Activated naive CD8-positive, alpha-beta T cell treated with anti-CD3 and anti-CD28 coated beads for 36 hours (primary cell): ENCODE measurements at regions not wholly inside any gene's neighbourhood (a gene's known extent, or its start where the extent isn't known, plus 50 kb on each side); places are given as distances from the start of the nearest gene placed in this dataset.
"Not testable (repeated sequence)": the region's sequence is repeated elsewhere in the genome, so short reads cannot be mapped to it uniquely, and the experiment has no call there.

Experiments
- DNase-seq: peaks from one replicate; pipeline ENCODE4 v3.0.0; 2021
- H3K27ac Mint-ChIP-seq: one replicate; pipeline ENCODE4 v1.8.0; 2022; ENCODE audit warnings: mild to moderate bottlenecking, moderate library complexity, mixed read lengths
- H3K27me3 Mint-ChIP-seq: one replicate; pipeline ENCODE4 v1.8.0; 2022; ENCODE audit warnings: mild to moderate bottlenecking, mixed read lengths
- H3K36me3 Mint-ChIP-seq: one replicate; pipeline ENCODE4 v1.8.0; 2021; ENCODE audit warnings: mild to moderate bottlenecking, mixed read lengths
- H3K4me1 Mint-ChIP-seq: one replicate; pipeline ENCODE4 v1.8.0; 2021; ENCODE audit warnings: mixed read lengths
- H3K4me3 Mint-ChIP-seq: one replicate; pipeline ENCODE4 v1.8.0; 2022; ENCODE audit warnings: mild to moderate bottlenecking, moderate library complexity, mixed read lengths
- H3K9me3 Mint-ChIP-seq: one replicate; pipeline ENCODE4 v1.8.0; 2022; ENCODE audit warnings: mixed read lengths

DNA sequence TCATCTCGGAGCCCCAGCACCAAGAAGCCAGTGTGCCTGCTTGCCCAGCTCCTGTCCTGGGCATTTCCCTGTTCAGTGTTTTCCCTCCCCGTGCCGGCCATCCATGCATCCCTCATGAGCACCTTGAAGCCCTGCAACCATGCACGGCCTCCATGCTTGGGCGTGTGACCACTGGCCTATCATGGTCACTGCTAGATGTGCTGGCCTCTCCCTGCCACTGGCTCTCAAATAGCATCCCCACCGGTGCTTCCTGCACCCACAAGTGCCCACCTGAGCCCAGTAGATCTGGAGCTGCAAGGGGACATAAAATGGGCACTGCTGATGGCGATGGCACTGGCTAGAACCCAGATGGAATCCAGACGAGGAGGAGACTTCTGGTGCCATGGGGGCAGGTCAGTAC, 126.0 kb downstream of the TUBA3C start:
- Mint-ChIP-seq H3K4me3 (no peak overlapping the region), H3K27me3 (no peaks in the 10 kb centered on the region), H3K27ac (no peak overlapping the region), H3K4me1 (no peaks in the 10 kb centered on the region), H3K9me3 (no peaks in the 10 kb centered on the region), H3K36me3 (no peaks in the 10 kb centered on the region)
- DNase-seq: no peak

DNA sequence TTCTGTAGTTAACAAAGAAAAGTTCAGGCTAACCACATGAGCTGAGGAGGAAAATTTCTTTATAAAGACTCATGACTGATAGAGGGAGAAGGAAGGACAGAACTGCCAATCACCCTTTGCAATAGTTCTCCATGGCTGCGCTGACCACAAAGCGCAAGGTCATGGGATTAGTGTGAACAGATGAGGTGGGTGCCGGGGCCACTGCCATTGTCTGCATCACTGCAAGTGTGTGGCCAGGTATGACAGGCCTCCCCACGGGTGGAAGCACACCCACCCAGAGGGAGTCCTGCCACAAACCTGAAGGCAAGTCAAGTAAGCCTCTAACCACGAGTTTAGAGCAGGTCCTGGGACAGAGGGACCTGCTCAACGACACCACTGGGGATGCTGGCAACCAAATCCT, 128.1 kb downstream of the TUBA3C start:
- Mint-ChIP-seq H3K27me3 (no peaks in the 10 kb centered on the region), H3K27ac (no peak overlapping the region), H3K36me3 (no peaks in the 10 kb centered on the region), H3K4me1 (no peaks in the 10 kb centered on the region), H3K9me3 (no peaks in the 10 kb centered on the region), H3K4me3 (no peak overlapping the region)
- no peak for DNase-seq

DNA sequence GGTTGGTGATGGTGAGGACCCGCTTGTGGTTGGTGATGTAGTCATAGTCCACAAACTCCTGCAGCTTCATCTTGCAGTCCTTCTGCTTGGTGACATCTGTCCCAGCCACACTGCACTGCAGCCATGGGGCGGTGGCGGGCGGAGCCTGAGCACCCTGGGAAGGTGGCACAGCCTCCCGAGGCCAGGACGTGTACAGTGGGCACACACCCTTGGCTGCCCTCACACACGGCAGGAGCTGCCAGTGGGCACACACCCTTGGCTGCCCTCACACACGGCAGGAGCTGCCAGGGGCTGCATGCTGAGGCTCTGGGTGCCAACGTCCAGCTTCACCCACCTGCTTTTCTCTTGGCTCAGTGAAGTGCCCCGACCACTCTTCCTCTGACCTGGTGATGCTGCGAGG, 128.7 kb downstream of the TUBA3C start:
- Mint-ChIP-seq H3K36me3 (no peaks in the 10 kb centered on the region), H3K4me3 (no peak overlapping the region), H3K9me3 (no peaks in the 10 kb centered on the region), H3K27me3 (no peaks in the 10 kb centered on the region), H3K4me1 (no peaks in the 10 kb centered on the region), H3K27ac (no peak overlapping the region)
- DNase-seq: no peak

DNA sequence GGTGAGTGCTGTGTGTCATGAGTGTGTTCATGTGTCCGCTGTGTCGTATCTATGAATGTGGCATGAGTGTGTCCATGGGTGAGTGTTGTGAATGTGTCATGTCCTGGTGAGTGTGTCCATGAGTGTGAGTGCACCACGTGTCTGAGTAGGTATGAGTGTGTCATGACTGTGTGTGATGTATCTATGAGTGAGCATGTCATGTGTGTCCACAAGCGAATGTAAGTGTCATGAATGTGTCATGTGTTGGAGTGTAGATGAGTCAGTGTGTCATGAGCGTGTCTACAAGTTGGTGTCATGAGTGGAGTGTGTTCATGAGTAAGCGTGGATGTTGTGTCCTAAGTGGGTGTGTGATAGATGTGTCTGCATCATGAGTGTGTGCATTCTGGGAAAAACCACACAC, 129.4 kb downstream of the TUBA3C start:
- Mint-ChIP-seq H3K27me3 (no peaks in the 10 kb centered on the region), H3K9me3 (no peaks in the 10 kb centered on the region), H3K4me1 (no peaks in the 10 kb centered on the region), H3K27ac (no peak overlapping the region), H3K36me3 (no peaks in the 10 kb centered on the region), H3K4me3 (no peak overlapping the region)
- no peak for DNase-seq

DNA sequence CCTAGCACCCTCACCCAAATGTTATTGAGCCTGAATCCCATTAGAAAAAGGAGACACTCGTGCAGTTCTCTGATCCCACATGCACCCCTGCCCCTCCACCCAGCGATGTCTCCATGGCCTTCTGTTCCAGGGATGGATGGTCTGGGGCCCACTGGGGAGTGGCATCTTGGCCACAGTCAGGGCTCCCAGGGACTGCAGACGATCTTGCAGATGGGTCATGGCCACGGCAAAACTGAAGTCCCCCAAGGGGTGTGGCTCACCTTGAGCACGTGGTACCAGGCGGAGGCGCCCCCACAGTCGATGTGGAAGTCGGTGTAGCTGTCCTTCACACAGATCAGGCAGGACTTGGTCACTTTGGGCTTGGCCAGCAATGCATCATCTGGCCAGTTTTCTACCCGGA, 130.7 kb downstream of the TUBA3C start:
- Mint-ChIP-seq H3K4me1 (no peaks in the 10 kb centered on the region), H3K27me3 (no peaks in the 10 kb centered on the region), H3K9me3 (no peaks in the 10 kb centered on the region), H3K27ac (no peak overlapping the region), H3K36me3 (no peaks in the 10 kb centered on the region), H3K4me3 (no peak overlapping the region)
- DNase-seq: no peak

DNA sequence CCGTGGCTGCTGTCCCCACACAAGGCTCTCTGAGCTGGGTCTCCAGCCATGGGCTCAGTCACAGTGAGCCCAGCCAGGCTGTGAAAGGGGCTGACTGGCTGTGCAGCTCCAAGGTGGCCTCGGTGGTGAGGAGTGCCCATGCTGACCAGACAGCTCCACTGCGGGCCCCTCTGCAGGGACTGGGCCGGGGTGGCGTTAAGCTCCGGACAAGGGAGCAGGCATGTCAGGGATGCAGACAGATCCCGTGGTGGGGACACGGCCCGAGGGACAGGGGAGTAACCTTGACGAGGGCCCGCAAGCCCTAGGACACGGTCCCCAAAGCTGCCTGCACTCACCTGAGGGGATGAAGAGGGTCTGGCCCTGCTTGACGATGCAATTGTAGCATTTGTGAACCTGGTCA, 132.0 kb downstream of the TUBA3C start:
- not testable (repeated sequence) for H3K4me3 Mint-ChIP-seq, H3K27ac Mint-ChIP-seq, DNase-seq, H3K4me1 Mint-ChIP-seq, H3K36me3 Mint-ChIP-seq, H3K27me3 Mint-ChIP-seq, H3K9me3 Mint-ChIP-seq

DNA sequence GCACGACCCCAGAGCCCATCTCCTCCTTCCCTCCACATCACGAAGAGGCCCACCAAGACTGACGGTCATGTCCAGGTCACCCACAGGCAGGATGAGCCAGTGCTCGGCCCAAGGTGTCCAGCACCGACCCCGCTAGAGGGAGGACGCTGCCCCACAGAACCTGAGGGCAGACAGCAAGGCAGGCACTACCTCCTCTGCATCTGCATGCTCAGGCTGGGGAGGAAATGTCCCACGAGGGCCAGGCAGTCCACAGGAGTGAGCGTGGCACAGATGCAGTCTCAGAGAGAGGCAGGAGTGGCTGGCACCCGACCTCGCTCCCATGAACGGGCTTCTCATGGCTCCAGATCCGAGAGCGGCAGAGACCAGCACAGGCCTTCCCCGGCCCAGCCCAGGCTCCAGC, 133.2 kb downstream of the TUBA3C start:
- no peak for DNase-seq
- H3K27ac Mint-ChIP-seq: no peak overlapping the region
- no peaks in the 10 kb centered on the region for H3K36me3 Mint-ChIP-seq
- H3K4me3 Mint-ChIP-seq: no peak overlapping the region
- H3K4me1 Mint-ChIP-seq: no peaks in the 10 kb centered on the region
- no peaks in the 10 kb centered on the region for H3K9me3 Mint-ChIP-seq
- no peaks in the 10 kb centered on the region for H3K27me3 Mint-ChIP-seq

DNA sequence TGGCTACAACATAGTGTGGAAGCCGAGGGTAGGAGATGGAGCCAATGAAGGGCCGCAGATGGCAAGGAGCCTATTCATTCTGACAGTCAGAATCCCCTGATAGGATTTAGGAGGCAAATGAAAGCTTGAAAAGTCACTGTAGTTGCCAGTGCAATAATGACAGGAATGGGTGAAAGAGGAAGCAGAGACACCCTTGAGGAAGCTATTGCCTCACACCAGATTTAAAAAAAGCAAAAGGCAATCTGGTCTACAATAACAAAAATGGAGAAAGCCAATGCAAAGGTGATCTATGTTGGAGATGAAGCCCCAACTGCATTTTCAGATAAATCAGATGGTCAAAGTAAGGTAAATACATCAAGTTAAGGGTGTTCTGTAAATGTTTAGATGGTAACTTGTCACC, 158.5 kb downstream of the TUBA3C start:
- no peak overlapping the region for H3K4me3 Mint-ChIP-seq
- H3K27ac Mint-ChIP-seq: no peak overlapping the region
- H3K27me3 Mint-ChIP-seq: peaks cover 9% of the 10 kb centered on the region
- no peaks in the 10 kb centered on the region for H3K4me1 Mint-ChIP-seq
- no peaks in the 10 kb centered on the region for H3K9me3 Mint-ChIP-seq
- no peaks in the 10 kb centered on the region for H3K36me3 Mint-ChIP-seq
- no peak for DNase-seq

DNA sequence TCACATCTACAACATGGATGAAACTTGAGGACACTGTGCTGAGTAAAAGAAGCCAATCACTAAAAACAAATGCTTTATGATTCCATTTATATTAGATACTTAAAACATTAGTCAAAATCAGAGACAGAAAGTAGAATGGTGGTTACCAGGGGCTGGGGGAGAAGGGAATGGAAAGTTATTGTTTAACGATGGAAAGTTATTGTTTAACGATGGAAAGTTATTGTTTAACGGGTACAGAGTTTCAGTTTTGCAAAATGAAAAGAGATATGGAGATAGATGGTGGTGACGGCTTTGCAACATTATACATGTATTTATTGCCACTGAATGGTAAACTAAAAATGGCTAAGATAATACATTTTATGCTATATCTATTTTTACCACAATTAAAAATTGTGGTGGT, 160.6 kb downstream of the TUBA3C start:
- Mint-ChIP-seq H3K4me1 (no peaks in the 10 kb centered on the region), H3K9me3 (no peaks in the 10 kb centered on the region), H3K27ac (no peak overlapping the region), H3K4me3 (no peak overlapping the region), H3K36me3 (no peaks in the 10 kb centered on the region), H3K27me3 (peaks cover 9% of the 10 kb centered on the region)
- DNase-seq: no peak

DNA sequence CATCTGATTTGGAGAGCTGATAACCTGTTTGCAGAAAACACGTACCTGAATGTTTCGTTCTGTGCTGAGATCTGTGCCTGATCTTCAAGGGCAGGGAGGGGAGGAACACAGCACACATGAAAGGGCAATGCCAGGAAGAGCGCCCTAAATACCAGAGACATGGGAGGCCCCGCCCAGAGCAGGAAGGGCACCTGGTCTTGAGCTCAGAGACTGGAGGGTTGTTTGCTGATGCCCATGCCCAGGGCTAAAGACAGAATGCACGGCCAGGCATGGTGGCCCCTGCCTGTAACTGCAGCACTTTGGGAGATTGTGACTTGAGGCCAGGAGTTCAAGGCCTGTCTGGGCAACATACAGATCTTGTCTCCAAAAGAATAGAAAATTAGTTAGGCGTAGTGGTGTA, 183.2 kb downstream of the TUBA3C start:
- Mint-ChIP-seq H3K27me3 (no peaks in the 10 kb centered on the region), H3K4me1 (no peaks in the 10 kb centered on the region), H3K27ac (no peak overlapping the region), H3K9me3 (peaks cover 2% of the 10 kb centered on the region), H3K36me3 (no peaks in the 10 kb centered on the region), H3K4me3 (no peak overlapping the region)
- DNase-seq: no peak

DNA sequence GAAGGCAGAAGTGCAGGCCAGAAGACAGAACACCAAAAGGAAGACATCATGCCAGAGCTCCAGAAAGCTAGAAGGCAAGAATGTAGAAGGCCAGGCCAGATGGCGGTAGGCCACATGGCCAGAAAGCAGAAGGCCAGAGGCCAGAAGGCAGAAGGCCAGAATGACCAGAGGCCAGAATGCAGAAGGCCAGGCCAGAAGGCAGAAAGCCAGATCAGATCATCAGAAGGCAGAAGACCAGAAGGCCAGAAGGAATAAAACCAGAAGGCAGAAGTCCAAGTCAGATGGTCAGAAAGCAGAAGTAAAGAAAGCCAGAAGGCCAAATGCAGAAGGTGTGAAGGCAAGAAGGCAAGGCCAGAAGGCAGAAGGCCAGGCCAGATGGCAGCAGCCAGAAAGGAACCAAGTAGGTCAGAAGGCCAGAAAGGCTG, 185.0 kb downstream of the TUBA3C start:
- no peak overlapping the region for H3K27ac Mint-ChIP-seq
- no peaks in the 10 kb centered on the region for H3K36me3 Mint-ChIP-seq
- no peak overlapping the region for H3K4me3 Mint-ChIP-seq

DNA sequence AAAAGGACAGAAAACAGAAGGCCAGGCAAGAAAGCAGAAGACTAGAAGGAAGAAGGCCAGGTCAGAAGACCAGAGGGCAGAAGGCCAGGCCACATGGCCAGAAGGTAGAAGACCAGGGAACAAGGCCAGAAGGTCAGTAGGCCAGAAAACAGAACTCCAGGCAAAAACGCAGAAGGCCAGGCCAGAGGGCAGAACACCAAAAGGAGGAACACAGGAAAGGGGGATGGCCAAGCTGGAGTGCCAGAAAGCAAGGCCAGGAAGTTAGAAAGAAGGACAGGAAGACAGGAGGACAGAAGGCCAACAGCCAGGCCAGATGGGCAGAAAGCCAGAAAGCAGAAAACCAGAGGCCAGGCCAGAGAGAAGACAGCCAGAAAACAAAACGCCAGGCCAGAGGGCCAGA, 185.4 kb downstream of the TUBA3C start:
- no peaks in the 10 kb centered on the region for H3K27me3 Mint-ChIP-seq
- no peak overlapping the region for H3K27ac Mint-ChIP-seq
- H3K36me3 Mint-ChIP-seq: no peaks in the 10 kb centered on the region
- no peak overlapping the region for H3K4me3 Mint-ChIP-seq
- H3K9me3 Mint-ChIP-seq: no peaks in the 10 kb centered on the region
- H3K4me1 Mint-ChIP-seq: no peaks in the 10 kb centered on the region
- no peak for DNase-seq

More for the DNA sequence above, 185.0 kb downstream of the TUBA3C start:
- Mint-ChIP-seq H3K4me1 (no peaks in the 10 kb centered on the region), H3K9me3 (no peaks in the 10 kb centered on the region), H3K27me3 (no peaks in the 10 kb centered on the region)
- no peak for DNase-seq

DNA sequence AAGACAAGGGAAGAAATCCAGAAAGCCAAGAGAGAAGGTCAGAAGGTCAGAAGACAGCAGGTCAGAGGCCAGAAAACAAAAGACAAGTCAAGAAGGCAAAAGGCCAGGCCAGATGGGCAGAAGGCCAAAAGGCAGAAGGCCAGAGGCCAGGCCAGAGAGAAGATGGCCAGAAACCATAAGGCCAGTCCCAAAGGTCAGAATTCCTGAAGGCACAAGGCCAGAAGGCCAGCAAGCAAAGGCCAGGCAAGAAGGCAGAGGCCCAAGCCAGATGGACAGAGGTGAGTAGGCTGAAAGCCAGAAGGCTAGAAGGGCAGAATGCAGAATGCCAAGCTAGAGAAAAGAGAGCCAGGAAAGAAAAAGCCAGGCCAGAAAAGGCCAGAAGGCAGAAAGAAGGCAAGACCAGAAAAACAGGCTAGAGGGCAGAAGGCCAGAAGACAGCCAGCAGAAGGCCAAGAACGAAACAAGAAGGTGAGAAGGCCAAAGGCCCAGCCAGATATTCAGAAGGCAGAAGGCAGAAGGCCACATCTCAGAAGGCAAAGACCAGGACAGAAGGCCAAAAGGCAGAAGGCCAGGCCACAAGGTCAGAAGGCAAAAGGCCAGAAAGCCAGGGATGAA, 186.3 kb downstream of the TUBA3C start:
- Mint-ChIP-seq H3K36me3 (no peaks in the 10 kb centered on the region), H3K4me3 (no peak overlapping the region), H3K4me1 (no peaks in the 10 kb centered on the region), H3K27ac (no peak overlapping the region), H3K9me3 (no peaks in the 10 kb centered on the region), H3K27me3 (no peaks in the 10 kb centered on the region)
- no peak for DNase-seq

DNA sequence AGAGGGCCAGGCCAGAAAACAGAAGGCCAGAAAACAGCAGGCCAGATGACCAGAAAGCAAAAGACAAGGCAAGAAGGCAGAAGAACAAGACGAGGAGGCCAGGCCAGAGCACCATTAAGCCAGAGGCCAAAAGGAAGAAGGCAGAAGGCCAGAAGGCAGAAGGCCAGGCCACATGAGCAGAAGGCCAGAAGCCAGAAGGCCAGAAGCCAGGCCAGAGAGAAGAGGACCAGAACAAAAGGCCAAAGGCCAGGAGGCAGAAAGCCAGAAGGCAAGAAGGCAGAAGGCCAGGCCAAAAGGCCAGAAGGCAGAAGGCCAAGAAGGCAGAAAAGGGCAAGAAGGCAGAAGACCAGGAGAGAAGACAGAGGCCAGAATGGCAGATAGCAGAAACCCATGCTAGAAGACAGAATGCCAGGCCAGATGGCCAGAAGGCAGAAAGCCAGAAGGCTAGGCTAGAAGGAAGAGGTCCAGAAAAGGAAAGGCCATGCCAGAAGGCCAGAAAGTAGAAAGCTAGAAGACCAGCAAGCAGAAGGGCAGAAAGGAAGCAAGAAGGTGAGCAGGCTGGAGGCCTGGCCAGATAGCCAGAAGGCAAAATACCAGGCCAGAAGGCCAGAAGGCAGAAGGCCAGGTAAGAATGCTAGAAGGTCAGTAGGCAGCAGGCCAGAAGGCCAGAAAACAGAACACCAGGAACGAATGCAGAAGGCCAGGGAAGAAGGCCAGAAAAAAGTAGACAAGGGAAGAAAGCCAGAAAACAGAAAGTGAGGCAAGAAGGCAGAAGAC, 187.6 kb downstream of the TUBA3C start:
- Mint-ChIP-seq H3K27me3 (no peaks in the 10 kb centered on the region), H3K27ac (no peak overlapping the region), H3K9me3 (no peaks in the 10 kb centered on the region), H3K4me3 (no peak overlapping the region), H3K36me3 (no peaks in the 10 kb centered on the region), H3K4me1 (no peaks in the 10 kb centered on the region)
- DNase-seq: no peak

DNA sequence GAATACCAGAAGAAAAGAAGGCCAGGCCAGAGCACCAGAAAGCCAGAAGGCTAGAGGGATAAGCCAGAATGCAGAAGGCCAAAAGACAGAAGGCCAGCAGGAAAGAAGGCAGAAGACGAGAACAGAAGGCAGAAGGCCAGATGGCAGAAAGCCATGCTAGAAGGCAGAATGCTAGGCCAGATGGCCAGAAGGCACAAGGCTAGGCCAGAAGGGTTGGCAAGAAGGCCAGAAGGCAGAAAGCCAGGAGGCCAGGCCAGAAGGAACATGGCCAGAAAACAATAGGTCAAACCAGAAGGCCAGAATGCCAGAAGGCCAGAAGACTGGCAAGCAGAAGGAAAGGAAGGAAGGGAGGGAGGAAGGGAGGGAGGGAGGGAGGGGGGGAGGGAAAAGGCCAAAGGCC, 188.8 kb downstream of the TUBA3C start:
- no peak overlapping the region for H3K4me3 Mint-ChIP-seq
- H3K36me3 Mint-ChIP-seq: no peaks in the 10 kb centered on the region
- H3K27ac Mint-ChIP-seq: no peak overlapping the region
- DNase-seq: no peak
- H3K9me3 Mint-ChIP-seq: peaks cover 2% of the 10 kb centered on the region
- no peaks in the 10 kb centered on the region for H3K27me3 Mint-ChIP-seq
- H3K4me1 Mint-ChIP-seq: no peaks in the 10 kb centered on the region

DNA sequence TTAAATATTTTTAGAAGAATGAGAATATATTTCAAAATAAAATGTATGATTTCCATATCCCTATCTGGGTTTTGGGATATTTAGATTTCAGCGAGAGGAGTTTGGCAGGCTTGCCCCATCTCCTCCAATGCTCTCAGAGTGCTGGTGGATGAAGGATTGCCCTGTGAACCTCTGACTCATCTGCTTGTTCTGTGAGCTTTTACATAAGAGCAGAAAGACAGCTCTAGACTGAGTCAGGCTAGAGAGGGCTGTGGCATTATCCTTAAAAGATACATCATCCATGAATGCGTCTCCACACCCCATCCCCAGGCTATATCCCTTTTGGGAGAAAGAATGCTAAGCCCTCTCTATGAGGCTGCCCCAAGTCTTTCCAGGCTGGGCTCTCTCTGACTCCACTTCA, 190.6 kb downstream of the TUBA3C start:
- no peak overlapping the region for H3K27ac Mint-ChIP-seq
- H3K27me3 Mint-ChIP-seq: no peaks in the 10 kb centered on the region
- DNase-seq: no peak
- H3K4me3 Mint-ChIP-seq: no peak overlapping the region
- H3K4me1 Mint-ChIP-seq: no peaks in the 10 kb centered on the region
- peaks cover 3% of the 10 kb centered on the region for H3K9me3 Mint-ChIP-seq
- H3K36me3 Mint-ChIP-seq: no peaks in the 10 kb centered on the region
